ENCODE measurements at regions not wholly inside any gene's neighbourhood (a gene's known extent, or its start where the extent isn't known, plus 50 kb on each side); places are given as distances from the start of the nearest gene placed in this dataset.

DNA sequence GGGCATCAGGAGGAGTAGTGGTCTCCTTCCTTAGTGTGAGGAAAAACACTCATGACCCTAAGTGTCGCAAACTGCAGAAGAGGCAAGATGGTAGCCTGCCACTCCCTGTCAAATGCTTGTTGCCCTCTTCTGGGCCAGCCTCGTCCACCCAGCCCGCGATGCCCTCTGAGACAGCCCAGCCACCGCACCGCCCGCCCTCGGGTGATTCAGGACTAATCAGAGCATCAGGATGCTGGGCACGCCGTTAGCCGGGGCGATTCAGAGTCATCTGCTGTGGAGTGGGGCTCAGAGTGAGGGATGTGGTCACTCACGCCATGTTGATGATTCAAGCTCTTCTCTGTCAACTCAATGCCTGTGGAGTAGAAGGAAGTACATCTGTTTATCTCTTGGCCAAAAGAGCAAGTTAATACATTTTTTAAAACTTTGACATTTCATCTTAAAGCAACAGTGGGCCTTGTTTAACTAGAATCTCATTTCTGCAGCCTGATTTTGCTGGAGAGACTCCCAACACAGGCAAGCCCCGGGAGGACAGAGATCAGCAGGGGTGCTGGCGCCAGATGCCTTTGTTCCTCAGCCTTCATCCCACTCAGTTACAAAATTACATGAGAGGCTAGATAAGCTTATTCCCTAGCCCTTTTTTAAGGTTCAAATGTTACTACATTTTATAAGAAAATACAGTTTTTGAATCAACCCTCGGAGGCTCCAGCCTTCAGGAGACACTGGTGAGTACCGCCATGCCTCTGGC, 79.0 kb downstream of the TMEM18 start:
- Histone ChIP-seq H2BK15ac (ENCODE audit: low read length) (no peak overlapping the region), H2BK120ac (replicated peaks; ENCODE audit: low read depth, low read length) (no peak overlapping the region), H4K20me1 (replicated peaks in 1 of 2; ENCODE audit: control insufficient read depth in 1 of 2, insufficient read depth in 2 of 2, low read length in 2 of 2) (peaks cover 0 to 1% of the 10 kb centered on the region in 2 experiments), H3K9ac (replicated peaks in 1 of 4; ENCODE audit: extremely low read depth in 1 of 4, low read depth in 3 of 4, low read length in 3 of 4) (no peak overlapping the region), H4K5ac (ENCODE audit: insufficient read length, low read depth, low read length) (no peak overlapping the region), H3K27me3 (replicated peaks in 1 of 4; ENCODE audit: control insufficient read depth in 3 of 4, extremely low read depth in 1 of 4, insufficient read depth in 3 of 4, low read length in 3 of 4) (no peaks in the 10 kb centered on the region; a peak in 1 of 7 replicates), H3K79me1 (ENCODE audit: low read depth, low read length) (no peaks in the 10 kb centered on the region), H3K4me2 (ENCODE audit: insufficient read depth in 1 of 2, low read depth in 2 of 2, low read length in 2 of 2) (no peak overlapping the region), H3K56ac (replicated peaks; ENCODE audit: insufficient read length, low read depth, low read length) (no peak overlapping the region), H2BK5ac (ENCODE audit: low read depth, low read length) (no peak overlapping the region), H2AFZ (ENCODE audit: low read length) (no peak overlapping the region), H2BK20ac (ENCODE audit: low read length) (no peak overlapping the region), H2AK5ac (ENCODE audit: low read depth, low read length) (no peak overlapping the region), H2BK12ac (ENCODE audit: low read depth, low read length) (no peak overlapping the region), H3K36me3 (ENCODE audit: control insufficient read depth in 2 of 4, insufficient read depth in 4 of 4, low read length in 3 of 4) (no peaks in the 10 kb centered on the region), H3K23me2 (ENCODE audit: low read depth, low read length) (no peaks in the 10 kb centered on the region), H3K18ac (ENCODE audit: extremely low read depth, low read length) (no peak overlapping the region), H3K14ac (ENCODE audit: insufficient read length) (no peak overlapping the region), H3K9me3 (ENCODE audit: insufficient read depth in 2 of 2, low read depth in 1 of 2, low read length in 1 of 2) (no peaks in the 10 kb centered on the region), H3K4me1 (replicated peaks in 1 of 4; ENCODE audit: control insufficient read depth in 3 of 4, insufficient read depth in 4 of 4, low read length in 3 of 4) (no peaks in the 10 kb centered on the region), H3K27ac (ENCODE audit: low read depth, low read length) (no peak overlapping the region), H4K8ac (ENCODE audit: extremely low read depth, insufficient read depth, low read length) (peak overlapping the region; percentile 16; the same call in 1 of the 2 replicates), H3K4me3 (ENCODE audit: extremely low read depth in 1 of 4, insufficient read depth in 2 of 4, low read depth in 3 of 4, low read length in 4 of 4) (no peak overlapping the region), H3K4ac (replicated peaks; ENCODE audit: insufficient read length, low read depth, low read length) (no peak overlapping the region), H3K23ac (ENCODE audit: insufficient read length) (no peak overlapping the region), H3K79me2 (ENCODE audit: control insufficient read depth in 1 of 2, insufficient read depth in 2 of 2, low read length in 2 of 2) (no peaks in the 10 kb centered on the region), H4K91ac (replicated peaks; ENCODE audit: insufficient read length, low read length) (no peak overlapping the region)
- ChIA-PET POLR2A (ENCODE audit: partially characterized antibody) (no interaction called here), CTCF (ENCODE audit: partially characterized antibody) (no interaction called here)
- WGBS, 2 experiments (ENCODE audit: extremely low coverage in 1 of 2, insufficient coverage in 1 of 2, insufficient read length in 1 of 2, insufficient replicate concordance in 2 of 2, low coverage in 1 of 2, low lambda C conversion rate in 2 of 2, missing lambda C conversion rate in 1 of 2), result 89% methylated on average over 17 of the region's 17 CpGs; no CpG with 5 or more reads in 1 of the 2 experiments
- no peak for DNase-seq (ENCODE audit: low read depth in 1 of 2, low spot score in 2 of 2)
- no peak for TF ChIP-seq MAX (IDR thresholded peaks at IDR 0.05)
- no peak for TF ChIP-seq SIX5 (IDR thresholded peaks at IDR 0.05; ENCODE audit: low read depth, low read length)
- TF ChIP-seq SIN3A (conservative IDR thresholded peaks at IDR 0.05 in 1 of 2, IDR thresholded peaks at IDR 0.05 in 1 of 2; ENCODE audit: low read depth in 1 of 2, low read length in 2 of 2), result no peak
- no peak for TF ChIP-seq HDAC2 (IDR thresholded peaks at IDR 0.05; ENCODE audit: borderline replicate concordance in 1 of 2, low read depth in 2 of 2, low read length in 2 of 2)
- no peak for TF ChIP-seq TBP (IDR thresholded peaks at IDR 0.05; ENCODE audit: low read depth, low read length)
- no peak for TF ChIP-seq SP2 (IDR thresholded peaks at IDR 0.05; ENCODE audit: low read length)
- TF ChIP-seq EGR1 (IDR thresholded peaks at IDR 0.05; ENCODE audit: borderline replicate concordance, low read depth, low read length), result no peak
- TF ChIP-seq BACH1 (IDR thresholded peaks at IDR 0.05; ENCODE audit: low read length), result no peak
- no peak for TF ChIP-seq FOSL1 (IDR thresholded peaks at IDR 0.05; ENCODE audit: insufficient read depth, low read depth, low read length)
- TF ChIP-seq SAP30 (IDR thresholded peaks at IDR 0.05; ENCODE audit: insufficient read depth, insufficient replicate concordance, low read length), result no peak
- no peak for TF ChIP-seq EP300 (IDR thresholded peaks at IDR 0.05; ENCODE audit: borderline replicate concordance in 1 of 2, low read depth in 2 of 2, low read length in 2 of 2)
- no peak for TF ChIP-seq TAF1 (IDR thresholded peaks at IDR 0.05; ENCODE audit: low read depth, low read length)
- no peak for FAIRE-seq
